Panc1 (cell line): ENCODE measurements at regions not wholly inside any gene's neighbourhood (a gene's known extent, or its start where the extent isn't known, plus 50 kb on each side); places are given as distances from the start of the nearest gene placed in this dataset.

ENCODE experiments used
- POLR2AphosphoS5 ChIP-seq: IDR thresholded peaks from 2 replicates; pipeline ENCODE4 v1.6.1; 2012; ENCODE audit warnings: mild to moderate bottlenecking, low read depth, low read length, moderate library complexity
- SIN3A ChIP-seq: IDR thresholded peaks from 2 replicates; pipeline ENCODE4 v1.6.1; 2012; ENCODE audit warnings: low read depth, mild to moderate bottlenecking, low read length, moderate library complexity, borderline replicate concordance; ENCODE audit not compliant: insufficient read depth
- TCF7L2 ChIP-seq: IDR thresholded peaks from 2 replicates; pipeline ENCODE4 v1.6.1; 2011; ENCODE audit warnings: mild to moderate bottlenecking, low read depth, low read length, inconsistent platforms
- TF ChIP-seq, protein P1 (sequence below): fragments of 450-650 bp; IDR thresholded peaks from 2 replicates; pipeline ENCODE4 v1.5.1; 2017; ENCODE audit warnings: mild to moderate bottlenecking
- TF ChIP-seq, protein P2 (sequence below), 2 experiments: IDR thresholded peaks; 2 replicates each; pipeline ENCODE4 v1.6.1; 2011 to 2012; ENCODE audit warnings: low read depth in 2 of 2, control low read depth in 1 of 2, low read length in 1 of 2, mild to moderate bottlenecking in 1 of 2, moderate library complexity in 1 of 2; ENCODE audit not compliant: insufficient read depth in 1 of 2

DNA sequence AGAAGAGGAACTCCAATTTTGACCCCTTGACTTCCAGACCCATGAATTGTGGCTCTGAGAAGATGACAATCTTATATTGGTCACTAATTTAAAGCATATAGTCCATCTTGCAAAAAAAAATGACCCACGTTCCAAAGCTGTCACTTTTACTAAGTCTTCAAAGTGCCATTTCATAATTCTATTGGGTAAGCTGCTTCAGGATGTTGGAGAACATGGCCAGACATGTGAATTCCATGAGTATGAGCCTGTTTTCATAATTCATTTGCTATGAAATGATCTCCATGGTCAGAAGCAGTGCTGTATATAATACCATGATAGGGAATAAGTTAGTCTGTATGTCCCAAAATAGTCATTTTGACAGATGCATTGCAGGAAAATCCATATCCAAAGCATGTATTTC, 1787.3 kb downstream of the SLITRK5 start:
- TF ChIP-seq POLR2AphosphoS5 (no peak), SIN3A (no peak), TCF7L2 (no peak)
- TF ChIP-seq, protein P1, sequence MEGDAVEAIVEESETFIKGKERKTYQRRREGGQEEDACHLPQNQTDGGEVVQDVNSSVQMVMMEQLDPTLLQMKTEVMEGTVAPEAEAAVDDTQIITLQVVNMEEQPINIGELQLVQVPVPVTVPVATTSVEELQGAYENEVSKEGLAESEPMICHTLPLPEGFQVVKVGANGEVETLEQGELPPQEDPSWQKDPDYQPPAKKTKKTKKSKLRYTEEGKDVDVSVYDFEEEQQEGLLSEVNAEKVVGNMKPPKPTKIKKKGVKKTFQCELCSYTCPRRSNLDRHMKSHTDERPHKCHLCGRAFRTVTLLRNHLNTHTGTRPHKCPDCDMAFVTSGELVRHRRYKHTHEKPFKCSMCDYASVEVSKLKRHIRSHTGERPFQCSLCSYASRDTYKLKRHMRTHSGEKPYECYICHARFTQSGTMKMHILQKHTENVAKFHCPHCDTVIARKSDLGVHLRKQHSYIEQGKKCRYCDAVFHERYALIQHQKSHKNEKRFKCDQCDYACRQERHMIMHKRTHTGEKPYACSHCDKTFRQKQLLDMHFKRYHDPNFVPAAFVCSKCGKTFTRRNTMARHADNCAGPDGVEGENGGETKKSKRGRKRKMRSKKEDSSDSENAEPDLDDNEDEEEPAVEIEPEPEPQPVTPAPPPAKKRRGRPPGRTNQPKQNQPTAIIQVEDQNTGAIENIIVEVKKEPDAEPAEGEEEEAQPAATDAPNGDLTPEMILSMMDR = no peak
- TF ChIP-seq, protein P2, sequence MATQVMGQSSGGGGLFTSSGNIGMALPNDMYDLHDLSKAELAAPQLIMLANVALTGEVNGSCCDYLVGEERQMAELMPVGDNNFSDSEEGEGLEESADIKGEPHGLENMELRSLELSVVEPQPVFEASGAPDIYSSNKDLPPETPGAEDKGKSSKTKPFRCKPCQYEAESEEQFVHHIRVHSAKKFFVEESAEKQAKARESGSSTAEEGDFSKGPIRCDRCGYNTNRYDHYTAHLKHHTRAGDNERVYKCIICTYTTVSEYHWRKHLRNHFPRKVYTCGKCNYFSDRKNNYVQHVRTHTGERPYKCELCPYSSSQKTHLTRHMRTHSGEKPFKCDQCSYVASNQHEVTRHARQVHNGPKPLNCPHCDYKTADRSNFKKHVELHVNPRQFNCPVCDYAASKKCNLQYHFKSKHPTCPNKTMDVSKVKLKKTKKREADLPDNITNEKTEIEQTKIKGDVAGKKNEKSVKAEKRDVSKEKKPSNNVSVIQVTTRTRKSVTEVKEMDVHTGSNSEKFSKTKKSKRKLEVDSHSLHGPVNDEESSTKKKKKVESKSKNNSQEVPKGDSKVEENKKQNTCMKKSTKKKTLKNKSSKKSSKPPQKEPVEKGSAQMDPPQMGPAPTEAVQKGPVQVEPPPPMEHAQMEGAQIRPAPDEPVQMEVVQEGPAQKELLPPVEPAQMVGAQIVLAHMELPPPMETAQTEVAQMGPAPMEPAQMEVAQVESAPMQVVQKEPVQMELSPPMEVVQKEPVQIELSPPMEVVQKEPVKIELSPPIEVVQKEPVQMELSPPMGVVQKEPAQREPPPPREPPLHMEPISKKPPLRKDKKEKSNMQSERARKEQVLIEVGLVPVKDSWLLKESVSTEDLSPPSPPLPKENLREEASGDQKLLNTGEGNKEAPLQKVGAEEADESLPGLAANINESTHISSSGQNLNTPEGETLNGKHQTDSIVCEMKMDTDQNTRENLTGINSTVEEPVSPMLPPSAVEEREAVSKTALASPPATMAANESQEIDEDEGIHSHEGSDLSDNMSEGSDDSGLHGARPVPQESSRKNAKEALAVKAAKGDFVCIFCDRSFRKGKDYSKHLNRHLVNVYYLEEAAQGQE (IDR thresholded peaks at IDR 0.05; ENCODE audit: insufficient read depth in 1 of 2, low read depth in 2 of 2, low read length in 1 of 2) = no peak
